ENCODE measurements at regions not wholly inside any gene's neighbourhood (a gene's known extent, or its start where the extent isn't known, plus 50 kb on each side); places are given as distances from the start of the nearest gene placed in this dataset.

- no peak for DNase-seq (ENCODE audit: low spot score)
Observed at GRCh38 chr5:167790045-167790444, 501.4 kb upstream of the WWC1 start.

- no peak for DNase-seq (ENCODE audit: low spot score)
Observed at GRCh38 chr5:167790462-167791260, 500.8 kb upstream of the WWC1 start.

- no peak for DNase-seq (ENCODE audit: low spot score)
Observed at GRCh38 chr5:167792514-167792913, 498.9 kb upstream of the WWC1 start.

- no peak for DNase-seq (ENCODE audit: low spot score)
Observed at GRCh38 chr5:167793700-167794099, 497.7 kb upstream of the WWC1 start.

- no peak for DNase-seq (ENCODE audit: low spot score)
Observed at GRCh38 chr5:167794121-167794520, 497.3 kb upstream of the WWC1 start.

GRCh38 chr5:167796672-167797071, 494.8 kb upstream of the WWC1 start:
- DNase-seq (ENCODE audit: low spot score) = no peak

GRCh38 chr5:167797933-167798332, 493.5 kb upstream of the WWC1 start:
- DNase-seq (ENCODE audit: low spot score) = no peak

- no peak for DNase-seq (ENCODE audit: low spot score)
Observed at GRCh38 chr5:167798448-167798847, 493.0 kb upstream of the WWC1 start.

- no peak for DNase-seq (ENCODE audit: low spot score)
Observed at GRCh38 chr5:167800427-167800826, 491.0 kb upstream of the WWC1 start.

GRCh38 chr5:167801999-167802398, 489.4 kb upstream of the WWC1 start:
- no peak for DNase-seq (ENCODE audit: low spot score)

- no peak for DNase-seq (ENCODE audit: low spot score)
Observed at GRCh38 chr5:167802755-167803431, 488.6 kb upstream of the WWC1 start.

GRCh38 chr5:167804512-167805220, 486.8 kb upstream of the WWC1 start:
- DNase-seq (ENCODE audit: low spot score) = no peak

GRCh38 chr5:167810573-167810972, 480.9 kb upstream of the WWC1 start:
- no peak for DNase-seq (ENCODE audit: low spot score)

GRCh38 chr5:167812871-167813270, 478.6 kb upstream of the WWC1 start:
- DNase-seq (ENCODE audit: low spot score) = no peak

GRCh38 chr5:167813389-167813788, 478.1 kb upstream of the WWC1 start:
- no peak for DNase-seq (ENCODE audit: low spot score)

- no peak for DNase-seq (ENCODE audit: low spot score)
Observed at GRCh38 chr5:167814040-167814439, 477.4 kb upstream of the WWC1 start.

- no peak for DNase-seq (ENCODE audit: low spot score)
Observed at GRCh38 chr5:167814828-167815227, 476.6 kb upstream of the WWC1 start.

GRCh38 chr5:167816354-167816753, 475.1 kb upstream of the WWC1 start:
- no peak for DNase-seq (ENCODE audit: low spot score)

GRCh38 chr5:167816864-167817263, 474.6 kb upstream of the WWC1 start:
- no peak for DNase-seq (ENCODE audit: low spot score)

GRCh38 chr5:167819406-167819805, 472.0 kb upstream of the WWC1 start:
- no peak for DNase-seq (ENCODE audit: low spot score)

- no peak for DNase-seq (ENCODE audit: low spot score)
Observed at GRCh38 chr5:167820101-167820990, 471.1 kb upstream of the WWC1 start.

- no peak for DNase-seq (ENCODE audit: low spot score)
Observed at GRCh38 chr5:167821151-167821550, 470.3 kb upstream of the WWC1 start.

Data from NAMALWA (cell line).